Mesenchymal stem cell (in vitro differentiated cells and primary cell): ENCODE measurements at regions not wholly inside any gene's neighbourhood (a gene's known extent, or its start where the extent isn't known, plus 50 kb on each side); places are given as distances from the start of the nearest gene placed in this dataset.
A peak's percentile ranks its signal among the peaks of the same experiment; 100 is the strongest.

Experiments used
- DNase-seq: peaks from one replicate; pipeline ENCODE4 v3.0.0-alpha.2; 2013
- H2AFZ ChIP-seq: one replicate; pipeline ENCODE4 v1.6.1; 2013; ENCODE audit warnings: low read depth, mild to moderate bottlenecking, control low read depth, inconsistent platforms, low read length, moderate library complexity
- H2AK5ac ChIP-seq: 2 replicates; pipeline ENCODE4 v1.6.1; 2013; ENCODE audit warnings: low read length, moderate library complexity, mild to moderate bottlenecking, inconsistent platforms; ENCODE audit not compliant: severe bottlenecking
- H2BK120ac ChIP-seq: one replicate; pipeline ENCODE4 v1.6.1; 2013; ENCODE audit warnings: low read depth, mild to moderate bottlenecking, inconsistent platforms, low read length, moderate library complexity
- H2BK12ac ChIP-seq, 2 experiments: one replicate each; pipeline ENCODE4 v1.6.1; 2013; ENCODE audit warnings: inconsistent platforms in 2 of 2, low read length in 2 of 2, mild to moderate bottlenecking in 2 of 2, moderate library complexity in 2 of 2, control low read depth in 1 of 2
- H2BK15ac ChIP-seq: one replicate; pipeline ENCODE4 v1.6.1; 2013; ENCODE audit warnings: mild to moderate bottlenecking, low read depth, inconsistent platforms; ENCODE audit not compliant: poor library complexity, severe bottlenecking
- H2BK5ac ChIP-seq: 2 replicates; pipeline ENCODE4 v1.6.1; 2013; ENCODE audit warnings: low read depth, mild to moderate bottlenecking, low read length, control low read depth, inconsistent platforms; ENCODE audit not compliant: poor library complexity, severe bottlenecking
- H3K14ac ChIP-seq, 2 experiments: one replicate each; pipeline ENCODE4 v1.6.1; 2013; ENCODE audit warnings: inconsistent platforms in 2 of 2, low read length in 2 of 2, control low read depth in 1 of 2, mild to moderate bottlenecking in 1 of 2, moderate library complexity in 1 of 2
- H3K18ac ChIP-seq, 2 experiments: one replicate each; pipeline ENCODE4 v1.6.1; 2013; ENCODE audit warnings: inconsistent platforms in 2 of 2, low read length in 2 of 2, control low read depth in 1 of 2, low read depth in 1 of 2, mild to moderate bottlenecking in 1 of 2
- H3K23ac ChIP-seq, 2 experiments: one replicate each; pipeline ENCODE4 v1.6.1; 2013; ENCODE audit warnings: inconsistent platforms in 2 of 2, low read length in 2 of 2, mild to moderate bottlenecking in 2 of 2, moderate library complexity in 2 of 2, control low read depth in 1 of 2
- H3K27ac ChIP-seq: 2 replicates; pipeline ENCODE4 v1.5.1; 2013; ENCODE audit warnings: mild to moderate bottlenecking, moderate library complexity, low read length, control low read depth, inconsistent platforms; ENCODE audit not compliant: poor library complexity, severe bottlenecking
- H3K27me3 ChIP-seq, 2 experiments: 2 replicates each; pipeline versions ENCODE4 v1.6.1 to v1.7.0; 2013; ENCODE audit warnings: low read length in 2 of 2, mild to moderate bottlenecking in 2 of 2, moderate library complexity in 2 of 2, control low read depth in 1 of 2, inconsistent platforms in 1 of 2; ENCODE audit not compliant: control insufficient read depth in 1 of 2, insufficient read depth in 1 of 2
- H3K36me3 ChIP-seq, 2 experiments: 2 replicates each; pipeline versions ENCODE4 v1.6.1 to v1.7.0; 2013; ENCODE audit warnings: low read length in 2 of 2, control low read depth in 1 of 2, inconsistent platforms in 1 of 2, low read depth in 1 of 2, mild to moderate bottlenecking in 1 of 2; ENCODE audit not compliant: insufficient read depth in 2 of 2, control insufficient read depth in 1 of 2
- H3K4ac ChIP-seq, 2 experiments: one replicate each; pipeline ENCODE4 v1.6.1; 2013; ENCODE audit warnings: inconsistent platforms in 2 of 2, low read length in 2 of 2, mild to moderate bottlenecking in 2 of 2, moderate library complexity in 2 of 2, control low read depth in 1 of 2, low read depth in 1 of 2
- H3K4me1 ChIP-seq: 2 replicates; pipeline ENCODE4 v1.6.1; 2013; ENCODE audit warnings: low read depth, low read length, control low read depth; ENCODE audit not compliant: control insufficient read depth, insufficient read depth
- H3K4me2 ChIP-seq: 2 replicates; pipeline ENCODE4 v1.6.1; 2013; ENCODE audit warnings: low read length, mild to moderate bottlenecking, inconsistent platforms; ENCODE audit not compliant: poor library complexity, severe bottlenecking
- H3K4me3 ChIP-seq, 2 experiments: 2 replicates each; pipeline versions ENCODE4 v1.5.1 to v1.7.0; 2013; ENCODE audit warnings: low read length in 2 of 2, mild to moderate bottlenecking in 2 of 2, control low read depth in 1 of 2, low read depth in 1 of 2; ENCODE audit not compliant: insufficient read depth in 1 of 2
- H3K79me1 ChIP-seq: replicated peaks from 2 replicates; pipeline ENCODE4 v1.6.1; 2013; ENCODE audit warnings: mild to moderate bottlenecking, control low read depth, low read length, inconsistent platforms; ENCODE audit not compliant: poor library complexity, severe bottlenecking
- H3K9ac ChIP-seq: 2 replicates; pipeline ENCODE4 v1.7.0; 2013; ENCODE audit warnings: mild to moderate bottlenecking, low read length, moderate library complexity
- H3K9me3 ChIP-seq: 2 replicates; pipeline ENCODE4 v1.7.0; 2013; ENCODE audit warnings: mild to moderate bottlenecking, low read length; ENCODE audit not compliant: control insufficient read depth
- H4K8ac ChIP-seq: one replicate; pipeline ENCODE4 v1.6.1; 2013; ENCODE audit warnings: inconsistent platforms, mild to moderate bottlenecking, low read length, moderate library complexity
- H4K91ac ChIP-seq: one replicate; pipeline ENCODE4 v1.6.1; 2013; ENCODE audit warnings: mild to moderate bottlenecking, low read length, inconsistent platforms
- WGBS: methylation state at CpG from one replicate; pipeline ENCODE4 v1.1.7; 2013; ENCODE audit warnings: mixed read lengths; 5-methylcytosine and 5-hydroxymethylcytosine counted together

DNA sequence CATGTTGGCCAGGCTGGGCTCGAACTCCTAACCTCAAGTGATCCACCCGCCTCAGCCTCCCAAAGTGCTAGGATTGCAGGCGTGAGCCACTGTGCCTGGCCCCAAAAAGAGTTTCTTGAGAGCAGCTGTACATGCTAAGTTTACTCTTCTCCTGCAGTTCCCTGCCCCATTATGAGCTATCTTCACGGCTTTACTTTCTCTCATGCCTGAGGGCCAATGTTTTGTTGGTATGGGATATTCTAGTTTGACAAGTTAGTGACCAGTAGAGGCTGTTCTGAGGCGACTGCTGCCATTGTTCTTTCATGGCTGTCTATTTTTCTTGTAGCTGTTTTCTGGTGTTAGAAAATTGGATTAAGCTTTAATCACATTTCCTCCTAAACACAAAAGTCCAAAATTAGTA lies 78.0 kb upstream of the STX18 start:
- 94% methylated on average over 3 of the region's 5 CpGs for WGBS

GRCh38 chr4:4618847-4619246 lies 77.0 kb upstream of the STX18 start:
- H3K4ac ChIP-seq, result no peak overlapping the region
- no peak overlapping the region for H3K4me2 ChIP-seq
- H2AFZ ChIP-seq, result no peak overlapping the region
- H2BK15ac ChIP-seq, result no peak overlapping the region
- H3K14ac ChIP-seq, result no peak overlapping the region
- H3K79me1 ChIP-seq, result no peaks in the 10 kb centered on the region
- WGBS, result no CpG with 5 or more reads among the region's 1 CpG
- H4K91ac ChIP-seq, result no peak overlapping the region
- no peak overlapping the region for H4K8ac ChIP-seq
- no peaks in the 10 kb centered on the region for H3K9me3 ChIP-seq
- H3K9ac ChIP-seq, result no peak overlapping the region
- H3K18ac ChIP-seq, result no peak overlapping the region
- no peak overlapping the region for H2AK5ac ChIP-seq
- peaks cover 4% of the 10 kb centered on the region in 2 experiments for H3K27me3 ChIP-seq
- no peak overlapping the region for H2BK5ac ChIP-seq
- H3K23ac ChIP-seq, result no peak overlapping the region
- no peak overlapping the region for H3K4me3 ChIP-seq
- no peaks in the 10 kb centered on the region for H3K36me3 ChIP-seq
- no peak for DNase-seq
- H2BK12ac ChIP-seq, result peak overlapping the region in 1 of 2 experiments; percentile 37
- no peaks in the 10 kb centered on the region for H3K4me1 ChIP-seq
- no peak overlapping the region for H3K27ac ChIP-seq
- H2BK120ac ChIP-seq, result no peak overlapping the region

More for the DNA sequence above, 78.0 kb upstream of the STX18 start:
- Histone ChIP-seq H2AFZ (no peak overlapping the region), H3K36me3 (no peaks in the 10 kb centered on the region), H2BK12ac (no peak overlapping the region), H3K18ac (no peak overlapping the region), H3K14ac (no peak overlapping the region), H3K23ac (no peak overlapping the region), H4K8ac (no peak overlapping the region), H3K9me3 (no peaks in the 10 kb centered on the region), H3K4ac (no peak overlapping the region), H3K27me3 (peaks cover 4% of the 10 kb centered on the region in 2 experiments), H2BK120ac (no peak overlapping the region), H3K4me3 (no peak overlapping the region), H2AK5ac (no peak overlapping the region), H3K27ac (no peak overlapping the region), H3K4me1 (no peaks in the 10 kb centered on the region), H4K91ac (no peak overlapping the region), H2BK15ac (no peak overlapping the region), H2BK5ac (no peak overlapping the region), H3K9ac (no peak overlapping the region), H3K79me1 (no peaks in the 10 kb centered on the region), H3K4me2 (no peak overlapping the region)
- no peak for DNase-seq

GRCh38 chr4:4614925-4615678 lies 73.3 kb upstream of the STX18 start:
- 47% methylated on average over 8 of the region's 8 CpGs for WGBS
- H3K18ac ChIP-seq, result peak overlapping the region in 1 of 2 experiments; percentile 28
- H2BK12ac ChIP-seq, result peak overlapping the region in 1 of 2 experiments; percentile 18
- H2AK5ac ChIP-seq, result no peak overlapping the region
- no peak overlapping the region for H2AFZ ChIP-seq
- H2BK15ac ChIP-seq, result no peak overlapping the region
- no peak overlapping the region for H2BK120ac ChIP-seq
- no peak overlapping the region for H3K23ac ChIP-seq
- H3K4me3 ChIP-seq, result no peak overlapping the region
- H3K4me2 ChIP-seq, result no peak overlapping the region
- no peak overlapping the region for H4K91ac ChIP-seq
- DNase-seq, result peak; percentile 25
- no peaks in the 10 kb centered on the region for H3K9me3 ChIP-seq
- peak overlapping the region; percentile 39 for H3K9ac ChIP-seq
- H3K27me3 ChIP-seq, result peaks cover 0 to 4% of the 10 kb centered on the region in 2 experiments
- no peaks in the 10 kb centered on the region for H3K79me1 ChIP-seq
- H3K36me3 ChIP-seq, result no peaks in the 10 kb centered on the region
- no peak overlapping the region for H3K27ac ChIP-seq
- H3K4ac ChIP-seq, result peak overlapping the region in 1 of 2 experiments; percentile 55
- no peaks in the 10 kb centered on the region for H3K4me1 ChIP-seq
- no peak overlapping the region for H2BK5ac ChIP-seq
- peak overlapping the region in 1 of 2 experiments; percentile 1 for H3K14ac ChIP-seq
- H4K8ac ChIP-seq, result no peak overlapping the region

GRCh38 chr4:4613641-4614286 lies 71.9 kb upstream of the STX18 start:
- no peak overlapping the region for H3K18ac ChIP-seq
- peaks cover 0 to 4% of the 10 kb centered on the region in 2 experiments for H3K27me3 ChIP-seq
- no peak overlapping the region for H3K23ac ChIP-seq
- no peak overlapping the region for H2BK15ac ChIP-seq
- no peak for DNase-seq
- no peaks in the 10 kb centered on the region for H3K4me1 ChIP-seq
- H2BK12ac ChIP-seq, result peak overlapping the region in 1 of 2 experiments; percentile 81
- peak overlapping the region in 1 of 2 experiments; percentile 27 for H3K4ac ChIP-seq
- WGBS, result 89% methylated on average over 8 of the region's 8 CpGs
- no peak overlapping the region for H2BK5ac ChIP-seq
- no peak overlapping the region for H2BK120ac ChIP-seq
- no peaks in the 10 kb centered on the region for H3K79me1 ChIP-seq
- peak overlapping the region; percentile 2 for H4K91ac ChIP-seq
- H3K14ac ChIP-seq, result peak overlapping the region in 1 of 2 experiments; percentile 20
- H4K8ac ChIP-seq, result peak overlapping the region; percentile 31
- H3K9me3 ChIP-seq, result no peaks in the 10 kb centered on the region
- H3K36me3 ChIP-seq, result no peaks in the 10 kb centered on the region
- no peak overlapping the region for H2AK5ac ChIP-seq
- no peak overlapping the region for H3K4me2 ChIP-seq
- no peak overlapping the region for H2AFZ ChIP-seq
- no peak overlapping the region for H3K27ac ChIP-seq
- H3K4me3 ChIP-seq, result no peak overlapping the region
- H3K9ac ChIP-seq, result peak overlapping the region; percentile 24
